Dendritic cell treated with granulocyte-macrophage colony-stimulating factor and Interleukin-4, amounts not matched to agents 40 ng/mL and 50 ng/mL, for 4 days (primary cell): ENCODE measurements at regions not wholly inside any gene's neighbourhood (a gene's known extent, or its start where the extent isn't known, plus 50 kb on each side); places are given as distances from the start of the nearest gene placed in this dataset.
A peak's percentile ranks its signal among the peaks of the same experiment; 100 is the strongest.

Experiments
- H3K27ac Mint-ChIP-seq: one replicate; pipeline ENCODE4 v1.8.0; 2022; ENCODE audit warnings: mild to moderate bottlenecking, mixed read lengths
- H3K27me3 Mint-ChIP-seq: one replicate; pipeline ENCODE4 v1.8.0; 2022; ENCODE audit warnings: mild to moderate bottlenecking, mixed read lengths
- H3K36me3 Mint-ChIP-seq: one replicate; pipeline ENCODE4 v1.8.0; 2022; ENCODE audit warnings: low read depth, mixed read lengths
- H3K4me1 Mint-ChIP-seq: one replicate; pipeline ENCODE4 v1.8.0; 2022; ENCODE audit warnings: low read depth, mixed read lengths
- H3K4me3 Mint-ChIP-seq: one replicate; pipeline ENCODE4 v1.8.0; 2022; ENCODE audit warnings: mild to moderate bottlenecking, moderate library complexity, mixed read lengths
- H3K9me3 Mint-ChIP-seq: one replicate; pipeline ENCODE4 v1.8.0; 2022; ENCODE audit warnings: mixed read lengths
- intact Hi-C: fragments of 100-400 bp; cut with micrococcal nuclease; formaldehyde crosslinking; loops from one replicate; pipeline ENCODE4 v1.15.0; 2022

DNA sequence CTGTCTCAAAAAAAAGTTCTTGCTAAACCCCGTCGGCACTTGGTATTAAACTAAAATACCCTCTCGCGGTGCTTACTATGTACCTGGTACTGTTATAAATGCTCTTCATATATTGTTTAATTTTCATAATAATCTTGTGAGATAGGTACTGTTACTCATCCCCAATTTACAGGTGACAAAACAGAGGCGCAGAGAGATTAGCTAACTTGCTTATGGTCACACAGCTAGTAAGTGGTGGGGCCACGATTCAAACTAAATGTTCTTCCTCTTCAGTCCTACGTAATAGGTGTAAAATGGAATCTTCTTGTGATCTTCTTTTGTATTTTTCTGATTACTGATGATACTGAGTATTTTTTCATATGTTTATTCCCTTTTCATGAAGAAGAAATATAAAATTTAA lies 51.3 kb downstream of the TET3 start:
- Mint-ChIP-seq H3K9me3 (peaks cover 7% of the 10 kb centered on the region), H3K4me1 (peaks cover 94% of the 10 kb centered on the region), H3K4me3 (peak overlapping the region; percentile 51), H3K27me3 (no peaks in the 10 kb centered on the region), H3K36me3 (peaks cover 45% of the 10 kb centered on the region), H3K27ac (peak overlapping the region; percentile 86)
- intact Hi-C loops, result loop anchor here (5.0 kb wide), 1 partner anchor 34 kb away; no protein-coding TSS in a partner anchor

DNA sequence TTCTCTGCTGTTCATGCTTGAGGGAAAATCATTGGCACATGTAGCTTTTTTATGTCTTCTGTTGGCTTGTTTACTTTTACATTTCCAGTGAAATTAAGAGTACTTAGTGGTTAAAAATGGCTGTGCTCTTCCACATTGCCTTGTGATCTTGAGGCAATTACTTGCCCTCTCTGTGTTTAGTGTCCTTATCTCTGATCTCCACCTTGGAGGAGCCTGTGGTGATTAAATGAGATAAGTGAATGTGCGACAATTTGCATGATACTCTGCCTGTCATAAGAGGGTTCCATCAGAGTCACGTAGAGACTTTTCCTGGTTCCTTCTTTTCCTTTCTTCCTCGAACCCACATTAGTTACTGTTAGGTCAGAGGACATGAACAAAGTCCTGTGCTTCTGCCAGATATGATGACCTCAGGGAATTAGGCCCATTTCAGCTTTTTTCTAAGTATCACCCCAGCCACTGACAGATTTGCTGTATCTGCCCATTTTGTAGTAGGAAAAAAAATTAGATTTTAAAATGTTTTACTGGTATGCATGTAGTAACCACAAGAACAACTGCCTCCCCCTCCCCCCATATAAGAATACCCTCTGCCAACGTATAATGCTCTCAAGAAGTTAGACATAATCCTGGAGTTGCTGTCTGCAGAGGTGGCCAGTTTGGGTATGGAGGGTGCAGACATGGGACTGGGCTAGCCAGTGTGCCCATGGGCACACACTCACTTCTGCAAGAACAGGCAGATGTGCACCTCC lies 51.9 kb downstream of the TET3 start:
- Mint-ChIP-seq H3K36me3 (peaks cover 43% of the 10 kb centered on the region), H3K27ac (peak overlapping the region; percentile 86), H3K9me3 (peaks cover 7% of the 10 kb centered on the region), H3K4me3 (peak overlapping the region; percentile 51), H3K4me1 (peaks cover 94% of the 10 kb centered on the region), H3K27me3 (no peaks in the 10 kb centered on the region)
- intact Hi-C loops, result loop anchor here (5.0 kb wide), 1 partner anchor 34 kb away; no protein-coding TSS in a partner anchor

DNA sequence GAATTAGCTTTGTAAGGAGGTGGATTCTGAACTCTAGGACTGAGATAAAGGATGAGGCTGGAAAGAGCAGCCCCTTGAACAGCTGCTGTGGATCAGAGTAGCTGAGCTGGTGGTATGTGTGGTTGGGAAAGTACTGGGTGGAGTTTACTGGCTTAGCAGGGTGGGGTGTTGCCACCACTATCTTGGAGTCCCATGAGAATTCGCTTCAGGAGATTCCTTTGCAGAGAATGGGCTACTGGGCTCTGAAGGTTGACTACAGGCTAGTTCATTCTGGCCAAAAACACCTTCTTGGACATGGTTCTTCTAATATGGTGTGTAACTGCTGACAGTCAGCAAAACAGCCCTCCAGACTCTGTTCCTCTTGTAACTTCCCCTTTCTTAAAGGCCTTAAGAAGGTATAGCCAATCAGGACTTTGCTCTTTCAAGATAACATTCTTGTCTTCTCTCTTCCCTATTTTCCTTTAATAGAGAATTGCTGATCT lies 52.7 kb downstream of the TET3 start:
- Mint-ChIP-seq H3K27me3 (no peaks in the 10 kb centered on the region), H3K4me3 (peak overlapping the region; percentile 66), H3K4me1 (peaks cover 94% of the 10 kb centered on the region), H3K27ac (peak overlapping the region; percentile 86), H3K9me3 (peaks cover 7% of the 10 kb centered on the region), H3K36me3 (peaks cover 36% of the 10 kb centered on the region)
- intact Hi-C loops, result loop anchor here (5.0 kb wide), 1 partner anchor 35 kb away; no protein-coding TSS in a partner anchor

DNA sequence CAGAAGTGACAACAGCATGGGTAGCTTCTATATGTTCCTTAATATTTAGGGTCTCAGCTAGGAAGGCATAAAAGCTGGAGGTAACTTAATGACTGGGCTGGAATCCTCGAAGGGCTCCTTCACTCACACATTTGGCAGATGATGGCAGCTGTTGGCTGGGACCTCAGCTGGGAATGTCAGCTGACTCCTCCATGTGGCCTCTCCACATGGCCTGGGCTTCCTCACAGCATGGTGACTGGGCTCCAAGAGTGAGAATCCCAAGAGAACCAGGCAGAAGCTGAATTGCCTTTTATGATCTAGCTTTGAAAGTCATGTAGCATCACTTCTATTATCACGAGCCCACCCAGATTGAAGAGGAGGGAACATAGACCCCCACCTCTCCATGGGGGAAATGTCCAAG lies 54.9 kb downstream of the TET3 start:
- Mint-ChIP-seq H3K27me3 (no peaks in the 10 kb centered on the region), H3K4me3 (peak overlapping the region; percentile 15), H3K36me3 (peaks cover 50% of the 10 kb centered on the region), H3K9me3 (peaks cover 7% of the 10 kb centered on the region), H3K27ac (peak overlapping the region; percentile 86), H3K4me1 (peaks cover 88% of the 10 kb centered on the region)
- intact Hi-C loops, result loop anchor here (5.0 kb wide), 1 partner anchor 37 kb away; no protein-coding TSS in a partner anchor

DNA sequence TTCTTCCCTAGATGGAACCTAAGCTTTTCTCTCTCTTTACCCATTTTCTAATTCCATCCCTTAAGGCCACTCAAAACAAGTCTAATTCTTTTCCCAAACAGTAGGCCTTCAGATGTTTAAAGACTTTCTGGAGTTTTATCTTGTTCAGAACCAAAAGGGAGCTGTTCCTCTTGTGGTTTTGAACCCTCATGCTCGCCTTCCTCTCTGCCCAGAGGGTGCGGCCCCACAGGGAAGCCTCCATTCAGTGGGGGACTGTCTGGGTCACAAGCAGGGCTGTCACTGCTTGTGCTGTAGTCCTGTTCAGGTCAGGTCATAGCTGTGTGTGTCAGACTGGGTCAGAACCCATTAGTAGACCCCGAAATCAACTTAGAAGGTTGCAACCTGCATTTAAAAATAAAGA lies 56.5 kb downstream of the TET3 start:
- peaks cover 81% of the 10 kb centered on the region for H3K4me1 Mint-ChIP-seq
- peaks cover 61% of the 10 kb centered on the region for H3K36me3 Mint-ChIP-seq
- H3K9me3 Mint-ChIP-seq, result peaks cover 7% of the 10 kb centered on the region
- intact Hi-C loops, result no loop called here
- H3K27ac Mint-ChIP-seq, result peak overlapping the region; percentile 86
- no peaks in the 10 kb centered on the region for H3K27me3 Mint-ChIP-seq
- peak overlapping the region; percentile 15 for H3K4me3 Mint-ChIP-seq

DNA sequence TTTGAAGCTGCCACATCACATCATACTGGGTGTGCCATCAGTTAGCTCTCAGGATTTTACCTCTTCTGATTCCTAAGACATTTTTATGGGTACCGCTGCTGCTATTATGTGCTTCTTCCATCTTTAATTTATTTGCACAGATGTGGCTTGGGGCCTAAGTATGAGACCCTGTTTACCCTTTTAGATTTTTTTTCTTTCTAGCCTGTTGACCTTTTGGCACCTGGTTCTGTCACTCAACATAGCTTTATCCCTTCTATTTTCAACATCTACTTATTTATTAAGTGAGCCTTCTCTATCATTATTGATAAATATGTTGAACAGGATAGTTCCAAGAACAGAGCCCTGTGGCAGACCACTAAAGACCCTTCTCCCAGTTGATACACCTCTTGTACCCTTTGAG lies 57.0 kb downstream of the TET3 start:
- intact Hi-C loops, result no loop called here
- Mint-ChIP-seq H3K27ac (peak overlapping the region; percentile 86), H3K4me3 (no peak overlapping the region), H3K4me1 (peaks cover 76% of the 10 kb centered on the region), H3K9me3 (peaks cover 7% of the 10 kb centered on the region), H3K27me3 (no peaks in the 10 kb centered on the region), H3K36me3 (peaks cover 63% of the 10 kb centered on the region)

DNA sequence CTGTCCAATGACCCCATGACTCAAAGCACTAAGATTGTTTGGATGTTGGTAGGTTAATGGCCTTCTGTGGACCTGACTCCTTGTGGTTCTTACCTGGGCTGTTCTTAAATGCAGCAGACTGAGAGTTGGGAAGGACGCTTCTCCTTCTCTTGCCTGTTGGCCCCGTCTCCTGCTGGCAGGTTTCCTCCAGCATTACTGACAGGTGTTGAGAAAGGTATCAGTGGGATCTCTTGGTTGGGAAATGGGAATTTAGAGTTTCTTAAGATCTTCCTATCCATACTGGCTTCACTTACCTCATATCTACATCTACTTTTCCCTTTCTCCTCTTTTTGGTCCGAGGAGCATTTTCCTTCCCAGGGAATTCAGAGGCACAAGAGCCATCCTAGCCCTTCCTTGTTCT lies 57.9 kb downstream of the TET3 start:
- Mint-ChIP-seq H3K27ac (peak overlapping the region; percentile 67), H3K4me1 (peaks cover 70% of the 10 kb centered on the region), H3K4me3 (no peak overlapping the region), H3K27me3 (no peaks in the 10 kb centered on the region), H3K9me3 (peaks cover 7% of the 10 kb centered on the region), H3K36me3 (peaks cover 71% of the 10 kb centered on the region)
- intact Hi-C loops, result no loop called here

DNA sequence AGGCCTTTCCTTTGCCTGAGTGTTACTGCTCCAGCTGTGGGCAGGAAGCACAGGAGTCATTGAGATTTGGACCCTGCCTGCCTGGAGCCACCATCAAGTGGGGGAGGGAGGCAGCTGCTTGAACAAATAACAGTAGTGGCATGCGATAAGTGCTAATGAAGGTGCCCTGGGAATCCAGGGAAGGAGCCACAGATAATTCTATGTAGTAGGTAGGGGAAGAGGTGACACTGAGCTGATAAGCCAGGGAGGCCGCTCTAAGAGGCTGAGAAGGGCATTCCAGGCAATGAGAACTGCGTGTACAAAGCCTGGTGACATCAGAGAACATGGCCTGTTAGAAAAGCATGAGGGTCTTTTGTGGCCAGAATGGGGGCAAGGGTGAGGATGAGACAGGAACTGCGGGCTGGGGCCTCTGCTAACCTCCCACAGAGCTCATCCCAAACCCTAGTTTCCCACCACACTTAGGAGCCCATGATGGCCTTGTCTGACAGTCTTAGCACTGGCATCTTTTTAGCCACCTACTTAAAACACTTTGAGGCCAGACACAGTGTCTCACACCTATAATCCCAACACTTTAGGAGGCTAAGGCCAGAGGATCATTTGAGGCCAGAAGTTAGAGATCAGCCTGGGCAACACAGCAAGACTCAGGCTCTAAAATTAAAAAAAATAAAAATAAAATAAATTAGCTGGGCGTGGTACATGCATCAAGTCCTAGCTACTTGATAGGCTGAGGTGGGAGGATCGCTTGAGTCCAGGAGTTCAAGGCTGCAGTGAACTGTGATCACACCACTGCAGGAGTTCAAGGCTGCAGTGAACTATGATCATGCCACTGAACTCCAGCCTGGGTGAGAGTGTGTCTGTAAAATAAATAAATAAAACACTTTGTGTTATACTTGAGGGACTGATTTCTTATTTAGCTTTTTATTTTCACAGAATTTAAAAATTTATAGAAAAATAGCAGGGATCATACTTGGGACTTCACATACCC lies 58.9 kb downstream of the TET3 start:
- peaks cover 70% of the 10 kb centered on the region for H3K4me1 Mint-ChIP-seq
- no peak overlapping the region for H3K4me3 Mint-ChIP-seq
- intact Hi-C loops, result no loop called here
- H3K27me3 Mint-ChIP-seq, result no peaks in the 10 kb centered on the region
- H3K27ac Mint-ChIP-seq, result peak overlapping the region; percentile 67
- H3K36me3 Mint-ChIP-seq, result peaks cover 75% of the 10 kb centered on the region
- H3K9me3 Mint-ChIP-seq, result peaks cover 7% of the 10 kb centered on the region

DNA sequence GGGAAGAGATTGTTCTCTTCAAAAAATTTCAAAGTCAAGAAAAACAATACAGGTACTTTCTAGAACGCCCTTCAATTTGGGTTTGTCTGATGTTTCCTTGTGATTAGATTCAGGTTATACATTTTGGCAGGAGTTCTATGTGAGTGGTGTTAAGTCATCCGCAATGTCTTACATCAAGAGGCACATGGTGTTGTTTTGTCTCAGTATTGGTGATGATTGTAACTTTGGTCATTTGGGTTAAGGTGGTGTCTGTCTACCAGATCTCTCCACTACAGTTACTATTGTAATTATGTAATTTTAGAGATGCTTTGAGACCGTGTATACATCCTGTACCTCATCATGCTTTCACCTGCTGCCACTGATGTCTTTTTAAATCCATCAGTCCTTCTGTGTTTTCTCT lies 60.3 kb downstream of the TET3 start:
- intact Hi-C loops, result no loop called here
- Mint-ChIP-seq H3K9me3 (peaks cover 1% of the 10 kb centered on the region), H3K27me3 (no peaks in the 10 kb centered on the region), H3K27ac (no peak overlapping the region), H3K4me1 (peaks cover 66% of the 10 kb centered on the region), H3K4me3 (no peak overlapping the region), H3K36me3 (peaks cover 77% of the 10 kb centered on the region)

DNA sequence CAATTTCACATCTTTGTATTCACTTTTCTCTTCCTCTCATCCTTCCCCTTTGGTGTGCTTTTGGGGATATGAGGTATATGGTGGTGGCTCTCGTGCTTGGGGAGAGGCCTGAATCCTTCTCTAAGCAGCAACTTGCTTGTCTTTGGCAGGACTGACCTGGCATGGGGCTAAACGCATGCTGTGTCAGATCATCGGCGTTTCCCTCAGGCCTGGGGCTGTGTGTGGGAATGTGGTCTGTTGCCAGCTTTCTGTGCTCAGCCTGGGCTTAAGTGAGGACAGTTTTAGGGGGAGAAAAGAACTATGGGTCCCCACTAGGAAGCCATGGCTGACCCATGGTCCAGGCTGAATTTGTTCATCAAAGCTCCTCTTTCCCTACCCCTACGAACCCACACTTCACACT lies 60.7 kb downstream of the TET3 start:
- intact Hi-C loops, result no loop called here
- Mint-ChIP-seq H3K36me3 (peaks cover 77% of the 10 kb centered on the region), H3K4me3 (no peak overlapping the region), H3K4me1 (peaks cover 61% of the 10 kb centered on the region), H3K27ac (no peak overlapping the region), H3K27me3 (no peaks in the 10 kb centered on the region), H3K9me3 (no peaks in the 10 kb centered on the region)

DNA sequence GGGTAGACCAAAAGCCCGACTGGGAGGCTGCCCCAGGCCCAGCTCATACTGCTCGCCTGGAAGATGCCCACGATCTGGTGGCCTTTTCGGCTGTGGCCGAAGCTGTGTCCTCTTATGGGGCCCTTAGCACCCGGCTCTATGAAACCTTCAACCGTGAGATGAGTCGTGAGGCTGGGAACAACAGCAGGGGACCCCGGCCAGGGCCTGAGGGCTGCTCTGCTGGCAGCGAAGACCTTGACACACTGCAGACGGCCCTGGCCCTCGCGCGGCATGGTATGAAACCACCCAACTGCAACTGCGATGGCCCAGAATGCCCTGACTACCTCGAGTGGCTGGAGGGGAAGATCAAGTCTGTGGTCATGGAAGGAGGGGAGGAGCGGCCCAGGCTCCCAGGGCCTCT lies 61.7 kb downstream of the TET3 start:
- intact Hi-C loops, result no loop called here
- Mint-ChIP-seq H3K27ac (no peak overlapping the region), H3K9me3 (no peaks in the 10 kb centered on the region), H3K4me1 (peaks cover 59% of the 10 kb centered on the region), H3K36me3 (peaks cover 86% of the 10 kb centered on the region), H3K4me3 (no peak overlapping the region), H3K27me3 (no peaks in the 10 kb centered on the region)

DNA sequence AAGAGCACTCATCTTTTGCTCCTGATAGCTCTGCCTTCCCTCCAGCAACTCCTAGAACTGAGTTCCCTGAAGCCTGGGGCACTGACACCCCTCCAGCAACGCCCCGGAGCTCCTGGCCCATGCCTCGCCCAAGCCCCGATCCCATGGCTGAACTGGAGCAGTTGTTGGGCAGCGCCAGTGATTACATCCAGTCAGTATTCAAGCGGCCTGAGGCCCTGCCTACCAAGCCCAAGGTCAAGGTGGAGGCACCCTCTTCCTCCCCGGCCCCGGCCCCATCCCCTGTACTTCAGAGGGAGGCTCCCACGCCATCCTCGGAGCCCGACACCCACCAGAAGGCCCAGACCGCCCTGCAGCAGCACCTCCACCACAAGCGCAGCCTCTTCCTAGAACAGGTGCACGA lies 62.4 kb downstream of the TET3 start:
- H3K4me1 Mint-ChIP-seq, result peaks cover 52% of the 10 kb centered on the region
- no peaks in the 10 kb centered on the region for H3K9me3 Mint-ChIP-seq
- H3K36me3 Mint-ChIP-seq, result peaks cover 93% of the 10 kb centered on the region
- H3K4me3 Mint-ChIP-seq, result no peak overlapping the region
- intact Hi-C loops, result no loop called here
- no peak overlapping the region for H3K27ac Mint-ChIP-seq
- H3K27me3 Mint-ChIP-seq, result no peaks in the 10 kb centered on the region

DNA sequence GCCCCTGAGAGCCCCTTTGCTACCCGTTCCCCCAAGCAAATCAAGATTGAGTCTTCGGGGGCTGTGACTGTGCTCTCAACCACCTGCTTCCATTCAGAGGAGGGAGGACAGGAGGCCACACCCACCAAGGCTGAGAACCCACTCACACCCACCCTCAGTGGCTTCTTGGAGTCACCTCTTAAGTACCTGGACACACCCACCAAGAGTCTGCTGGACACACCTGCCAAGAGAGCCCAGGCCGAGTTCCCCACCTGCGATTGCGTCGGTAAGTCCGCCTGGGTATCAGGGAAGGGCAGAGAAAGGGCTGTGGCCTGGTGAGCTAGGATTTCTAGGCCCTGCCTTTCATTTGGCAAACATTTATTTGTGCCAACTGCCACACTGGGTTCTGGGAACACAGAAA lies 63.4 kb downstream of the TET3 start:
- no peaks in the 10 kb centered on the region for H3K9me3 Mint-ChIP-seq
- no peak overlapping the region for H3K4me3 Mint-ChIP-seq
- H3K4me1 Mint-ChIP-seq, result peaks cover 44% of the 10 kb centered on the region
- intact Hi-C loops, result no loop called here
- no peak overlapping the region for H3K27ac Mint-ChIP-seq
- peaks cover 96% of the 10 kb centered on the region for H3K36me3 Mint-ChIP-seq
- H3K27me3 Mint-ChIP-seq, result no peaks in the 10 kb centered on the region
